GM21619 (cell line): ENCODE measurements at regions not wholly inside any gene's neighbourhood (a gene's known extent, or its start where the extent isn't known, plus 50 kb on each side); places are given as distances from the start of the nearest gene placed in this dataset.

Experiments used
- ATAC-seq: cut with Tn5 transposase; IDR thresholded peaks from one replicate; pipeline ENCODE4 v1.9.1; 2021; ENCODE audit not compliant: unreplicated experiment

GRCh38 chr5:143511736-143512135 is 108.2 kb upstream of the NR3C1 start:
- ATAC-seq = no peak

DNA sequence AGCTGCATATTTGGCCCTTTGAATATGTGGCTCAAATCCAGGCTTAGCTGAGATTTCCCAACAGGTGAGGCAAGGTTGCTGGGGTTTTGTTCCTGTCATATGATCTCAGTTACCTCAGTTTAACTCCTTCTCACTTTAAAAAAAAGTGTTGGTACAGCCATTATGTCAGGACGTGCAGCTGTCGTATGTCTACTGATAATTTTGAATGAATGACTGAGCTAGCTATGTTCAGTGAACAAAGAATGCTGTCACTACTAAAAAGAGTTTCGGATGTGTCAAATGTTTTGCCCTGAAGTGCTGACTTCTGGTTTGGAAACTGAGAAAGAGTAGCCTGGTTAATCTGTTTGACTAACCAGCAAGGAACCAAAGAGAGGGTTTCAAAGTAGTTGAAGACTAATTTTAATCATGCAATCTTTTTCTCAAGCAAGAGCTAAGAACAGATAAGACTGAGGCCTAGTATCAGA is 106.3 kb upstream of the NR3C1 start:
- ATAC-seq = peak; percentile 97

GRCh38 chr5:143506836-143507552 is 103.5 kb upstream of the NR3C1 start:
- no peak for ATAC-seq

DNA sequence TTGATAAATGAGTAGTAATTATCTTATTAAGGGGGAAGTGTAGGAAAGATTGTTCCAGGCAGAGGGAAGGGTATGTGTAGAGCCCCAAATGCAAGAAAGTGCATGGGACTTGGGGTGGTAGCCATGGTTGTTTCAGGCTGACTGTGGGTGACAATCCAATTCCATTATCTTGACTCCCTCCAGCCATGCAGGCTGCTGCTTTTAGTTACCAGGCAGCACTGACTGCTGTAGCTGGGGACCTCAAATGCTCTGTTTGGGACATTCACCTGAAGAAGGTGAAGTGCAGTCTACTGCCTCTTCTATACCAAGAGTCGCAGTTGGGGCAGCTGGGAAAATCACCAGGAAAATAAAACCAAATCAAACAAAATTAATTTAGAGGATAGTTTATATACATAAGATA is 102.4 kb upstream of the NR3C1 start:
- no peak for ATAC-seq

DNA sequence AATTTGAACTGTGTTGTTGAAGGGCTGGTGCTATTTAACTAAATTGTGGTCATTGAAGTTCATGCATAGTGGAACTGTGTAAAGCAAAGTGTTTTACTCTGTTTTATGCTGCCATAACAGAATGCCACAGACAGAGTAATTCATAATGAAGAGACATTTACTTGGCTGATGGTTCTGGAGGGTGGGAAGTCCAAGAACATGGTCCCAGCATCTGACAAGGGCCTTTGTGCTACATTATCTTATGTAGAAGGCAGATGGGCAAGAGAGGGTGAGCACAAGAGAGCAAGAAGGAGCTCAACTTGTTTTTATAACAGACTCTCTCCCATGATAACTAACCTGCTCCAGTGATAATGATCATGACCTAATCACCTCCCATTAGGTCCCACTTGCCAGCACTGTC is 101.9 kb upstream of the NR3C1 start:
- ATAC-seq = no peak

GRCh38 chr5:143501310-143502044 is 98.0 kb upstream of the NR3C1 start:
- ATAC-seq = no peak

- no peak for ATAC-seq
Measured at GRCh38 chr5:143499480-143500114, 96.1 kb upstream of the NR3C1 start.

- no peak for ATAC-seq
Measured at GRCh38 chr5:143498821-143499220, 95.3 kb upstream of the NR3C1 start.

GRCh38 chr5:143497749-143498148 is 94.3 kb upstream of the NR3C1 start:
- no peak for ATAC-seq

DNA sequence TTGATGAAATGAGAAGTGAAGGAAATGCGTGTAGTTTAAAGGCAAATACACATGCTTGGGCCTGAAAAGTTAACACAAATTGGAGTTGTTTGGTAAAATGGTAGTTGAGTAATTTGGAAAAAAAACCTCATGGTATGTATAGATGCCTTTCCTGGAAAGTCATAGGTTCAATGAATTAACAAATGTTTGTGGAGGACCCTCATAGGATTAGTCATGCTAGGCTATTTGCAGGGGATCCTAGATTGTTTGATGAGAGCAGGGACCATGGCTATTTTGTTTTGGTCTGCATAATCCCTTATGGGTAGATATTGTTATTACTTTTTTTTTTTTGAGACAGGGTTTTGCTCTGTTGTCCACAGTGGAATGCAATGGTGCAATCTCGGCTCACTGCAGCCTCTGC is 93.5 kb upstream of the NR3C1 start:
- no peak for ATAC-seq

DNA sequence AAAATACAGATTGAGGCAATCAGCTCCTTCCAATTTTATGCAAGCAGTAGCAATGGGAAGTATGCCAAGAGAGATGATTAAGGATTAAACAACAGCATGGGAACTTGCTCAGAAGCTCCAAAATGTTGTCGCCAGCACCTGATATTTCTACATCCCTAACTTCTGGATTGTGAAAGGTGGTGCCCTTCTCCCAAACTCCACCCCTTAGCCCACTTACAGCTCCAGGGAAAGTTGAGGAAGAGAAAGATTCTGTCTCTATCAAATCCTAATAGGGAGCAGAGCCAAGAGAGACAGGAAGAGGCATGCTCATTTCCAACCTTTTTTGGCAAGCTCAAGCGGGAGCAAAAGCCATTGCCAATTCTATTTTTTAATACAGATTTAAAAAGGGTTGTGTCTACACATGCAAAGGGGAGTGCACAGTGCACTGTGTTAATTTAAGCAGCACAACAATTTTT is 92.4 kb upstream of the NR3C1 start:
- no peak for ATAC-seq

DNA sequence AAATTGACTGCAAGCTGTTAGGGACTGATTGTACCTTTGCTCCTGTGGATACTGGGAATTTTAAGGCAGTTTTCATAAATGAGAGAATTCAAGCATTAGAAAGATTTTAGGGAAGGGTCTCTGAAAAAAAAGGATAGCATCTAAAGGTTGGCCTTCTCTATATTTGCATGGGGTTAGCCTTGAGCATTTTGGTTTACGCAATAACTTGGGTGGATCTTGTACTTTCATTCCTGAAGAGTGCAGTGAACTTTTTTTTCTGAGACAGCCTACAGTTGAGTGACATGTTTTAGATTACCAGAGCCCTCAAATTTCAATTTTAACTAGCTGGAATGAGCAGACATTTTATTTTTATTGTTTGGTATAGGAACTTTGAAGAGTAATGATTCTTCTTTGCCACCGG is 91.6 kb upstream of the NR3C1 start:
- no peak for ATAC-seq

DNA sequence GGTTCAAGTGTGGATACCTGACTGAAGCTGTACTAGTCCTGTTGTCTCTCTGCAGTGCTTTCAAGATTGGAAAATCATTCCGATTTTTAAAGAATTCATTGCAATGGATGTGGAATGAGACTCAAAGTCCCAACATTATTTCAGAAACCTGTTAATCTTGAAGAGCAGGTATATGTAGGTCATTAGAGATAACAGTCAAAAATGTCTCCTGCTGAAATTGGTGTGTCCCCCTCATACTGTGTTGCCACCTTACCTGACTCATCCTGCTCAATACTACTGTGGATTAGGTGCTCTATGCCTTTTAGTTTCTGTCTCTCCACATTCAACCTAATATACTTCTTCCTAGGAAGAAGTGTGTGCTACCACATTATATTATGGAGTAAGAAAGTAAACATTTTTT is 91.1 kb upstream of the NR3C1 start:
- no peak for ATAC-seq

DNA sequence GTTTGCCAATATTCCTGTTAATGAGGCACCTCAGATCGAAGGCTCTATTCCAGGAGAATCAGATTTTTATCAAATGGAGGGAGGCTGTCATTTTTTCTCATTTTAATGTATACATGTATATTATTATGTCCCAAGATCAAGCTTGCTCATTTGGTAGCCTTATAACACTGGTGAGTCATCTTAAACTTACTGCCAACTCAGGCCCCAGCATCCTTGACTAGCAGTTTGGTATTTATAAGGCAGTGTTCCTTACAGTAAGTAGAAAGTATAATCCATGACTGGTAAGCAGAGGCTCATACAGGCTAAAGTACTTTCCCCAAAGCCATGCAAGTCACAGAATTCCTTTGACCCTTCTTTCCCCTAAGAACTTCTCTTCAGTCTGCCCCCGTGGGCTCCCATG is 90.7 kb upstream of the NR3C1 start:
- no peak for ATAC-seq

DNA sequence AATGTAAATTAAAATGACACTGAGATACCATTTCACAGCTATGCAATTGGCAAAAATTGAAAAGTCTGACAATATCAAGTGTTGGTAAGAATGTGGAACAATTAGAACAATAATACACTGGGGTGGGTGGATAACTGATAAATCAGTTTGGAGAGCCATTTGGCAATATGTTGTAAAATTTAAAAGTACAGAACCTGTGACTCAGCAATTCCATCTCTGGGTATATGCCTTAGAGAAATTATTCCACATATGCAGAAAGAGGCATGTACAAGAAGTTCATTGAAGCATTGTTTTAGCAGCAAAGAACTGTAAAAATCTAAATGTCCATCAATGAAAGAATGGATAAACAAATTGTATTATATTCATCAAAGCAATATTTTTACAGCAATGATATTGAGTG is 89.3 kb upstream of the NR3C1 start:
- no peak for ATAC-seq

DNA sequence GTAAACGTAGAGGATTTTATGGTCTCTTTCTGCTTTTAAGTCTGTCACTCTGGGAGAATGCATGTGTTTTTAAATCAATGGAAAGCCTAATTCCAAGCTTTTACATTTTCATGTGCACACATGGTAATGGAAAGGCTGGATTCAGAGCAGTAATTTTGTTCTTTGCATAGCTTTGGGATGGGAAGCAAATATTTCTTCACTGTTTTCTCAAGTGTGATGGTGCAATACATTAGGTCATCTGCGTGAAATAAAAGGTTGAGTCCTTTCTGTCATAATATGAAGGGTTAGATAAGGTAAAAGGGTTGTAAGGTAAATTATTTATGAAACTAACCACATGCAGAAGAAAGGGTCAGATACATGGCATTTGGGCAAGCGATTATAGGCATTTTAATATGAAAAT is 88.2 kb upstream of the NR3C1 start:
- ATAC-seq = no peak

DNA sequence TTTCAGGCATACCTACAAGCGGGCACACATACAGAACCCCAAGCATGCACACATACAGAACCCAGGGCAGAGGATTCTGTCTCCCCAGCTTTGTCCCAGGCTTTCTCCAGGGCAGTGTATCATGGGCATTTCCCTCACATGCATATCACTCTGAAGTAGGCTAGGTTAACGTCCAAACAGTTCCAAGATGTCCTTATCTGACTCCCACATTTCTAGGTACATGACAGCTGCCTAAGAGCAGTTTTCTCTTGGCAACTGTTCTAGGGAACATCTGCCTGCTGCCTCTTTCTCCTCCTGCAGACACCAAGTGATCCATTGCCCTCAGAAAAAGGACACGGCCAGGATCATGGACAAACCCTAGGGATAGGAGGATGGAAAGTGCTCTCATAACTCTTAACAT is 84.9 kb upstream of the NR3C1 start:
- no peak for ATAC-seq

GRCh38 chr5:143484601-143485000 is 81.1 kb upstream of the NR3C1 start:
- no peak for ATAC-seq

- no peak for ATAC-seq
Measured at GRCh38 chr5:143481697-143482531, 78.4 kb upstream of the NR3C1 start.

GRCh38 chr5:143480001-143480400 is 76.5 kb upstream of the NR3C1 start:
- no peak for ATAC-seq

DNA sequence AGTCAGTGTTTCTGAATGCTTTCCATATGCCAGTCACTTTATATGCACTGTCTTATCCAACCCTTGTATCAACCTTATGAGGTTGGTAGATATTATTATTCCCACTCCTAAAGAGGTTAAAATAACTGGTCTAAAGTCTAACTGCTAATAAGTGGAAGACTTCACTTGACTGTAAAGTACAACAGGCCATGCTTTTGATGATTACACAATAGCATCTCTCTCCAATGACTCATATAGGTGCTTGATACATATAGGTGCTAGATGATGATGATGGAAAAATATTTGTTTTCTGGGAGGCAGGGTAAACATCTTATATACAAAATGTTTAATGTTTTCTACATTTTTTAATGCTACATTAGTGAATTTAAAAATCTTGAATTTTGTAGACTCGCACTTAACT is 75.9 kb upstream of the NR3C1 start:
- ATAC-seq = no peak
